ENCODE measurements at regions not wholly inside any gene's neighbourhood (a gene's known extent, or its start where the extent isn't known, plus 50 kb on each side); places are given as distances from the start of the nearest gene placed in this dataset.

DNA sequence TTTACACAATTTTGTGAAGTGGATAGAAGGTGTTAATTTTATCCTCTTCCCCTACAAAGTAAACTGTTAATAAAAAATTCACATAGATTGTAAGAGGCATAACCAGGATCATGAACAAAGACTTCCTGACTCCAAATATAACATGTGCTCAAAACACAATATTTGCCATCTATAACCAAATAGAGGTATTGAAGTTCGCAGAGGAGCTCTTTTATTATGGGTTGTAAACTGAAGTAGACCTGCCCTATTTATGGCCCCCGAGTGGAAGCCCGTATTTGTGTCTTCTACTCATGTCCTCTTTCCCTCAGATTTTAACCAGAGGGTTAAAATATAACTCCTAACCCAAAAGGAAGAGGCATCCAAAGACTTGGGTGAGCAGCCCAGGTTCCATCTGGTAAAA is 285.6 kb upstream of the COL8A1 start:
- no peak for TF ChIP-seq TAF1 (IDR thresholded peaks at IDR 0.05; ENCODE audit: low read depth)
- TF ChIP-seq, protein P1, sequence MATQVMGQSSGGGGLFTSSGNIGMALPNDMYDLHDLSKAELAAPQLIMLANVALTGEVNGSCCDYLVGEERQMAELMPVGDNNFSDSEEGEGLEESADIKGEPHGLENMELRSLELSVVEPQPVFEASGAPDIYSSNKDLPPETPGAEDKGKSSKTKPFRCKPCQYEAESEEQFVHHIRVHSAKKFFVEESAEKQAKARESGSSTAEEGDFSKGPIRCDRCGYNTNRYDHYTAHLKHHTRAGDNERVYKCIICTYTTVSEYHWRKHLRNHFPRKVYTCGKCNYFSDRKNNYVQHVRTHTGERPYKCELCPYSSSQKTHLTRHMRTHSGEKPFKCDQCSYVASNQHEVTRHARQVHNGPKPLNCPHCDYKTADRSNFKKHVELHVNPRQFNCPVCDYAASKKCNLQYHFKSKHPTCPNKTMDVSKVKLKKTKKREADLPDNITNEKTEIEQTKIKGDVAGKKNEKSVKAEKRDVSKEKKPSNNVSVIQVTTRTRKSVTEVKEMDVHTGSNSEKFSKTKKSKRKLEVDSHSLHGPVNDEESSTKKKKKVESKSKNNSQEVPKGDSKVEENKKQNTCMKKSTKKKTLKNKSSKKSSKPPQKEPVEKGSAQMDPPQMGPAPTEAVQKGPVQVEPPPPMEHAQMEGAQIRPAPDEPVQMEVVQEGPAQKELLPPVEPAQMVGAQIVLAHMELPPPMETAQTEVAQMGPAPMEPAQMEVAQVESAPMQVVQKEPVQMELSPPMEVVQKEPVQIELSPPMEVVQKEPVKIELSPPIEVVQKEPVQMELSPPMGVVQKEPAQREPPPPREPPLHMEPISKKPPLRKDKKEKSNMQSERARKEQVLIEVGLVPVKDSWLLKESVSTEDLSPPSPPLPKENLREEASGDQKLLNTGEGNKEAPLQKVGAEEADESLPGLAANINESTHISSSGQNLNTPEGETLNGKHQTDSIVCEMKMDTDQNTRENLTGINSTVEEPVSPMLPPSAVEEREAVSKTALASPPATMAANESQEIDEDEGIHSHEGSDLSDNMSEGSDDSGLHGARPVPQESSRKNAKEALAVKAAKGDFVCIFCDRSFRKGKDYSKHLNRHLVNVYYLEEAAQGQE (IDR thresholded peaks at IDR 0.05; ENCODE audit: low read depth), result no peak
- TF ChIP-seq, protein P2, sequence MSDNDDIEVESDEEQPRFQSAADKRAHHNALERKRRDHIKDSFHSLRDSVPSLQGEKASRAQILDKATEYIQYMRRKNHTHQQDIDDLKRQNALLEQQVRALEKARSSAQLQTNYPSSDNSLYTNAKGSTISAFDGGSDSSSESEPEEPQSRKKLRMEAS (IDR thresholded peaks at IDR 0.05), result no peak
- no peak for TF ChIP-seq EP300 (IDR thresholded peaks at IDR 0.05; ENCODE audit: borderline replicate concordance)
- no peak for TF ChIP-seq YY1 (IDR thresholded peaks at IDR 0.05; ENCODE audit: low read depth)
- TF ChIP-seq CEBPB (IDR thresholded peaks at IDR 0.05), result no peak
- TF ChIP-seq ZBTB7A (IDR thresholded peaks at IDR 0.05; ENCODE audit: low read depth), result no peak
- TF ChIP-seq RAD21 (IDR thresholded peaks at IDR 0.05; ENCODE audit: low read depth), result no peak

Data from Ishikawa (cell line).